NK-92 treated with Interleukin-12 subunit alpha and Interleukin-12 subunit beta, amount 100 ng/mL, for 24 hours (cell line): ENCODE measurements at regions not wholly inside any gene's neighbourhood (a gene's known extent, or its start where the extent isn't known, plus 50 kb on each side); places are given as distances from the start of the nearest gene placed in this dataset.
"Not testable (repeated sequence)": the region's sequence is repeated elsewhere in the genome, so short reads cannot be mapped to it uniquely, and the experiment has no call there.

ENCODE experiments used
- DNase-seq: peaks from one replicate; lab custom pipeline; 2025; lab: John Stamatoyannopoulos, UW

- DNase-seq = no peak
Observed at GRCh38 chr5:21603796-21604195, 1249.3 kb downstream of the CDH12 start.

- no peak for DNase-seq
Observed at GRCh38 chr5:21594566-21594965, 1258.6 kb downstream of the CDH12 start.

GRCh38 chr5:21593261-21593660 lies 1259.9 kb downstream of the CDH12 start:
- DNase-seq = no peak

DNA sequence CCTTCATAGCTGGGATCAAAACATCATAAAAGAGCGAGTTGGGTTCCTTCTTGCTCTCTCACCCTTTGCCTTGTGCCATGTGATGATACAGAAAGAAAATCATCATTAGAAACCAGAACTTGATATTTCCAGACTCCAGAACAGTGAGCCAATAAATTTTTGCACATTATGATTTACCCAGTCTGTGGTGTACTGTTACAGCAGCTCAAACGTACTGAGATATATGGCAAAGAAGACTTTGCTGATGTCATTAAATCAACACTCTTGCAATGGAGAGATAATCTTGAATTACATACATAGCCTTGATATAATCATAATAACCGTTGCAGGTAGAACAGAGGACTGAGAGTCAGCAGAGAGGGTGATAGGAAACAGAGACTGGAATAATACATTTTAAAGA lies 1271.6 kb downstream of the CDH12 start:
- DNase-seq = no peak

DNA sequence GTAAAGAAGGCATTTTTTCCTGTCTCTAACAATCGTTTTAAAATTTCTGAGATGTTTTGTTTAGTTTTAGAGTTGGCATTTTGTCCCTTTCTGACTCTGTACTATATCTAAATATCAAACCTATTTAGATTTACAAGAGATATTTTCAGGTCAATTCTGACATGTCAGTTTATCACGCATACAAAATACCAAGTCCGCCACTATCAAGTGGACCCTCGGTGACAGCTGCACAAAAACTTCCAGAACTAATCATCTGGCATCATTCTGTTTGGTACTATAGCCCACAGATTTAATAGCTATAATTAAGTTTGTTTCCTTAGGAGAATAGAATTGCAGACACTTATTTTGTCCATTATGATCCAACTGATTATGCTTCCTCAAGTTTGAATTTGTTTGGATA lies 1278.2 kb downstream of the CDH12 start:
- no peak for DNase-seq

GRCh38 chr5:21574438-21574837 lies 1278.7 kb downstream of the CDH12 start:
- no peak for DNase-seq

DNA sequence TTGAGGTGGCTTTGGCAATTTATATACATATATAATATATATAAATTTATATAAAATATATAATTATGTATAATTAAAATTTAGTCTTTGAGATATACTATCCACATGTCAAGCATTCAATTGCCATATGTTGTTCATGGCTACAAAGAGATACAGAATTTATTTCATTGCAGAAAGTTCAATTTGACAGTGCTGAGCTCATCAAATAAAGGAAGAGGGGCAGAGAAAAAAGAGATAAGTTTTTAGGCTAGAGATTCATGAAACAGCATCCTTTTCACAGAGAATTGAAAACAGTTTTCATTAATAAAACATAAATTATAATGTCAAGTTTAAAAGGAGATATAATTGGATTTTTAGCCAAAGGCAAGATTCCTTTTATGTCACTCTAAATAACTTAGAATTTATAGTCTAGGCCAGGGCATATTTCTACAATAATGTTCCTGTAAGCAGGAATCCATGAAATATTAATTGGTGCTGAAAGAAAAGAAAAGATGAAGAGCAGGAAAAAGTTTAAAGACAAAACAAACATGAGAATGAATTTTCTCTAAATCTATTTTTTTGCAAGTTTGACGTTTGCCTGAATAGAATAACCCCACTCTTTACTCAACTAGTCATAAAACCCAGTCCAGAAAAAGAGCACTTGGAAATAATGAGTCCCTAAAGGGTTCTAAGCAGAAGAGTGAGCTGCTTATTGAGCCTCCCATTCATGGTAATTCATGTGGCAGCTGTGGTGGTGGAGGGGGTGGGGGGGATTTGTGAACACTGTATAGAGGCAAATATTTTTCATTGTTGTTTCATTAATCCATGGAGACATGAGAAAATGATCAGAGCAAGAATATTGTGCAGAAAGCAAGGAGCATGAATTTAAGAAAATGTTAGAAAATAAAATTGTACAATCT lies 1279.5 kb downstream of the CDH12 start:
- no peak for DNase-seq

DNA sequence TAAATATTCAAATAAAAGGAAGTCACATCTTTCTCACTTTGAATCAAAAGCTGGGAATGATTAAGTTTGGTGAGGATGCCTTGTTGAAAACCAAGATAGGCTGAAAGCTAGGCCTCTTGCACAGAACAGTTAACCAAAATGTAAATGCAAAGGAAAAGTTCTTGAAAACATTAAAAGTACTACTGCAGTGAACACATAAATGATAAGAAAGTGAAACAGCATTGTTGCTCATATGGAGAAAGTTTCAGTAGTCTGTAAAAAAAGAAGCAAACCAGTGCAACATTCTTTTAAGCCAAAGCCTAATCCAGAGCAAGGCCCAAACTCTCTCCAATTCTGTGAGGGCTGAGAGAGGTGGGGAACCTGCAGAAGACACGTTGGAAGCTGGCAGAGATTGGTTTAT lies 1281.9 kb downstream of the CDH12 start:
- not testable (repeated sequence) for DNase-seq

GRCh38 chr5:21559109-21559508 lies 1294.0 kb downstream of the CDH12 start:
- not testable (repeated sequence) for DNase-seq

GRCh38 chr5:21552263-21552662 lies 1300.9 kb downstream of the CDH12 start:
- not testable (repeated sequence) for DNase-seq

- not testable (repeated sequence) for DNase-seq
Observed at GRCh38 chr5:21550916-21551315, 1302.2 kb downstream of the CDH12 start.

DNA sequence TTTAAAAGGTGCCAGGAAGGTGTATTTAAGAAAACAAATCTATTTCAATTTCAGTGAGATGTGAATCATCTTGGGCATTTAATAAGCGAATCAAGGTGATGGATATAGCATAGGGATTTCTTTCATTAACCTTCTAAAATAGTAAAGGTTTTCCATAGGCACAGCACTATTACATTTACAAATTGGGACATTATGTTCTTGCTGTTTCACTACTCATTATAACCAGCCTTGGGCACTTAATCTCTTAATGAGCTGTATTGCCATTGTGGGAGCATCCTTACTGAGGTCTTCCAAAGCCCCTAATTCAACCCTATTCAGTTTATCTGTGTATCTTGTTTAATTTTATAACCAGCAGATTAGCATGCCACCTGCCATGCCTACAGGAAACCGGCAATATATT lies 1305.5 kb downstream of the CDH12 start:
- not testable (repeated sequence) for DNase-seq

GRCh38 chr5:21535114-21535513 lies 1318.0 kb downstream of the CDH12 start:
- not testable (repeated sequence) for DNase-seq

DNA sequence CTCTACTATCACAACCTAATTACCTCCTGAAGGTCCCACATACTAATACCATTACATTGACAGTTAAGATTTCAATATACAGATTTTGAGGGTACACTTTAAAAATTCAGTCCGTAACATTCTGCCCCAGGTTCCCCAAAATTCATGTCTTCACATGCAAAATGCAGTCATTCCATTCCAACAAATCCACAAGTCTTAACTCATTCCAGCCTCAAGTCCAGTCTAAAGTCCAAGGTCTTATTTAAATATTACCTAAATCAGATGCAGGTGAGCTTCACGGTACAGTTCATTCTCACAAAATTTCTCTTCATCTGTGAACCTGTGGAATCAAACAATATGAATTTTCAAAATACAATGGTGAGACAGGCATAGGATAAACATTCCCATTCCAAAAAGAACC lies 1332.0 kb downstream of the CDH12 start:
- DNase-seq = not testable (repeated sequence)

DNA sequence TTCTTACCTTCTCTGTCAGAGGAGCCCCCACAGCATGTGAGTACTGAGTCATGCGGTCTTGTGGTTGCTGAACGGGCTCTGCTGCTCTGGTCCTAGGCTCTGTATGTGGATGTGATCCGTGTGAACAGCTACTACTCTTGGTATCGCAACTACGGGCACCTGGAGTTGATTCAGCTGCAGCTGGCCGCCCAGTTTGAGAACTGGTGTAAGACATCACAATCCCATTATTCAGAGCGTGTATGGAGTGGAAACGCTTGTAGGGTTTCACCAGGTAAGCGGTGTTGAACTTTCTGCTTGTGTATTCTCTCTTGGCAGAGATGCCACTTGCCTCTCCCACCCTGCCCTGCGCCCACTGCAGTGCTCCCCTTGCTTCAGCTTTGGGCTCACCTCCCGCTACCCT lies 1356.2 kb downstream of the CDH12 start:
- not testable (repeated sequence) for DNase-seq

GRCh38 chr5:21496056-21496455 lies 1357.1 kb downstream of the CDH12 start:
- not testable (repeated sequence) for DNase-seq

GRCh38 chr5:21495235-21495634 lies 1357.9 kb downstream of the CDH12 start:
- DNase-seq = not testable (repeated sequence)

DNA sequence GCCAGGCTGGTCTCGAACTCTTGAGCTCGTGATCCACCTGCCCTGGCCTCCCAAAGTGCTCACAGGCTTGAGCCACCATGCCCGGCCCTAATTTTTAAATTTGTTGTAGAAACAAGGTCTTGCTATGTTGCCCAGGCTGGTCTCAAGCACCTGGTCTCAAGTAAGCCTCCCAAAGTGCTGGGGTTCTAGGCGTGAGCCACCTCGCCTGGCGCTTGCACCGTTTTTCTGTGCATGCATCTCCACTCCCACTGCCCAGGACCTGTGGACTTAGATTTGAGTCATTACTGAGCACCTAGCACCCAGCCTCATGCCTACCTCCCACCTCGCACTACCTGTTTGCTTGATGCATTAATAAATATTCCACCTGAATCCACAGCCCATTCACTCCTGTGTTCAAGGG lies 1359.1 kb downstream of the CDH12 start:
- not testable (repeated sequence) for DNase-seq

DNA sequence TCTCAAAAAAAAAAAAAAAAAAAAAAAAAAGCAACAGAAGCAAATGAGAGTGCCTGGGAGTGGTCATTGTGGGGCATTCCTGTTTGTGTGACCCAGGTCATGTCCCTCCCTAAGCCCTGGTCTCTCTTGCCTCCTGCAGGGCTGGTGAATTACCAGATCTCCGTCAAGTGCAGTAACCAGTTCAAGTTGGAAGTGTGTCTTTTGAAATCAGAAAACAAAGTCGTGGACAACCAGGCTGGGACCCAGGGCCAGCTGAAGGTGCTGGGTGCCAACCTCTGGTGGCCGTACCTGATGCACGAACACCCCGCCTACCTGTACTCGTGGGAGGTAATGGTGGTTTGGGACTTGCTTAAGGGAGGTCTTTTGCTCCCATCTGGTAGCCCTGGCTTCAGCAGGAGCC lies 1362.0 kb downstream of the CDH12 start:
- DNase-seq = not testable (repeated sequence)

DNA sequence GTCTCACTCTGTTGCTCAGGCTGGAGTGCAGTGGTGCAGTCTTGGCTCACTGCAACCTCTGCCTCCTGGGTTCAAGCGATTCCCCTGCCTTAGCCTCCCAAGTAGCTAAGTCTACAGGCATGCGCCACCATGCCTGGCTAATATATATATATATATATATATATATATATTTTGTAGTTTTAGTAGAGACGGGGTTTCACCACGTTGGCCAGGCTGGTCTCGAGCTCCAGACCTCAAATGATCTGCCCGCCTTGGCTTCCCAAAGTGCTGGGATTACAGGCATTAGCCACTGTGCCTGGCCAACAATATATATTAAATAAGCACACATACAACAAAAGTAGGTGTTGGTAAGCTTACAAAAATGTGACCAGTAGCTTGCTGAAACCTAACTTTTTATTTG lies 1364.3 kb downstream of the CDH12 start:
- not testable (repeated sequence) for DNase-seq

- DNase-seq = not testable (repeated sequence)
Observed at GRCh38 chr5:21485458-21486000, 1367.6 kb downstream of the CDH12 start.

GRCh38 chr5:21484498-21484889 lies 1368.7 kb downstream of the CDH12 start:
- not testable (repeated sequence) for DNase-seq

DNA sequence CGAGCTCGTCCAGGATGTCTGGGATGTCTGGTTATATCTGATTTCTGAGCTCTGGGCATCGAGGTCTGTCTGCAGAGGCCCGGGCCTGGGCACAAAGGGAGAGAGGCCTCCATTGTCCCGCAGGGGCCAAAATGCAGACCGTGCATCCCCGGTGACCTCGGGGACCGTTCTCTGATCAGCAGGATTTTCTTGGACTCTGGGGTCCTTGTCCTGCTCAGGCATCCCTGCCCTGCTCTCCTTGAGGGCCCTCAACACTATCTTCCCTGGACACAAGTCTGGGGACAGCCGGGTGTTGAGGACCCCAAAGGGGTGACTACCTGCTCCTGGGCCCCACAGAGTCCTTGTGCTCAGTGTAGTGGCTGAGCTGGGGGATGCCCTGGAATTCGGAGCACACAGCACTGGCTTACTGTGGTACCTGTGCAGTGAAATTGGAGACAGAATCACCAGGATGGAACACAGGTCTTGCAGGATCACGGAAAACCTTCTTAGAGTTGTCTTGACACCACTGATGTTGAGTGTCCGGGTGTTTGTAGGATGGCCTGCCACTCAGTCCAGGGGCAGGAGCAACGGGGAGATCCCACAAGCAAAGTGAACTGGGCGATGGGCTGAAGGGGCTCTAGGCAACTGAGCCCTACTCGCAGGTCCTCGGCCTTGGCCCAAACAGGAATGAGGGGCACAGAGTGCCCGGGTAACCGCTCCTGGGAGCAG lies 1369.2 kb downstream of the CDH12 start:
- DNase-seq = not testable (repeated sequence)
